ENCODE measurements at regions not wholly inside any gene's neighbourhood (a gene's known extent, or its start where the extent isn't known, plus 50 kb on each side); places are given as distances from the start of the nearest gene placed in this dataset.
A peak's percentile ranks its signal among the peaks of the same experiment; 100 is the strongest.

GRCh38 chr12:59007620-59008019 lies 87.3 kb upstream of the LRIG3 start:
- Histone ChIP-seq H3K27ac (no peak overlapping the region), H3K27me3 (ENCODE audit: insufficient read depth, low read depth) (no peaks in the 10 kb centered on the region), H3K4me1 (replicated peaks; ENCODE audit: insufficient read depth) (no peaks in the 10 kb centered on the region), H3K79me2 (ENCODE audit: low read depth) (no peaks in the 10 kb centered on the region), H3K9me3 (ENCODE audit: insufficient read depth, low read depth) (no peaks in the 10 kb centered on the region), H2AFZ (peak overlapping the region; percentile 35; the same call in 1 of the 2 replicates), H3F3A (ENCODE audit: insufficient read depth, low read depth) (no peaks in the 10 kb centered on the region), H3K9me2 (ENCODE audit: insufficient read depth) (peaks cover 6% of the 10 kb centered on the region; the same call in 1 of the 2 replicates), H4K20me1 (ENCODE audit: insufficient read depth) (no peaks in the 10 kb centered on the region), H3K36me3 (ENCODE audit: low read depth) (no peaks in the 10 kb centered on the region), H3K4me3 (no peak overlapping the region), H3K4me2 (no peak overlapping the region)
- BruUV-seq (replicated peaks), result no TSS peak
- TF ChIP-seq CTCF (conservative IDR thresholded peaks at IDR 0.05), result no peak
- TF ChIP-seq EZH2 (IDR thresholded peaks at IDR 0.05; ENCODE audit: low read depth), result no peak
- ChIA-PET CTCF (no interaction called here), POLR2A (ENCODE audit: unreplicated experiment) (no interaction called here)
- DNase-seq, result no peak
- intact Hi-C loops (cut with micrococcal nuclease; ENCODE audit: unreplicated experiment), result no loop called here

DNA sequence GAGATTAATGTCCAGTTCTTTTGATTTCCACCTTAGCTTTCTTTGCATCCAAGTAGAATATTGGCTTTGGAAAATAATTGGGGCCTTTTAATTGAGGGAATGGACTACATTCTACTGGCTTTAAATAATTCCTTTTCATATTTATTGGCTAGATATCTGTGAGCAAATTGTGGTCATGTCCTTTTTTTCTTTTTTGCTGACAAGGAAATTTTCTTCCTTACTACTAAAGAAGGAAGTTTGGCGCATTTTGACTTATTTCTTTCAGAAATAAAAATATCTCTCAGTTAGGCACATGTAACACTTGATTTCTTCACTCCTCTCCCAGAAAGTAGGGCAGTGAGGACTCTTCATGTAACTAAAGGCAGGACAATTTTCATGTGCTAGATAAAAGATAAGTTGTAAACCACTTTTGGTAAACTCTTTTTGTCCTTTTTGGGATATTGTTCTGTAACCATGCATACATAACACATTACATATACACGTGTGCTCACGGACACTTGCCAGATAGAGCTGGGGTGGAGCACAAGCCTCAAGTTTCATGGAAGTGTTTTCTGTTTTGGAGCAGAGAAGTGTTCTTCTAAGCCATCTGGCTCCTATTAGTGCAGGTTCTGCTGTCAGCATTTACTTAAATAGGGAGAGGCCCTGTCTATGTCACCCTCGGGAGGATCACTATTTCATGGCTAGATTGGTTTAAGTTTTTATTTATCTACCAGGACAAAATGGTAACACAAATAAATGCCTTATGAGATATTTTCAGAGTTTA lies 85.1 kb upstream of the LRIG3 start:
- H3F3A ChIP-seq (ENCODE audit: insufficient read depth, low read depth), result no peaks in the 10 kb centered on the region
- TF ChIP-seq EZH2 (IDR thresholded peaks at IDR 0.05; ENCODE audit: low read depth), result no peak
- no peak for TF ChIP-seq CTCF (conservative IDR thresholded peaks at IDR 0.05)
- no peaks in the 10 kb centered on the region for H3K27me3 ChIP-seq (ENCODE audit: insufficient read depth, low read depth)
- ChIA-PET POLR2A (ENCODE audit: unreplicated experiment) (no interaction called here), CTCF (no interaction called here)
- H3K9me3 ChIP-seq (ENCODE audit: insufficient read depth, low read depth), result no peaks in the 10 kb centered on the region
- peaks cover 6% of the 10 kb centered on the region; the same call in 1 of the 2 replicates for H3K9me2 ChIP-seq (ENCODE audit: insufficient read depth)
- H3K27ac ChIP-seq, result no peak overlapping the region
- intact Hi-C loops (cut with micrococcal nuclease; ENCODE audit: unreplicated experiment), result no loop called here
- no peak for DNase-seq
- no peaks in the 10 kb centered on the region for H3K79me2 ChIP-seq (ENCODE audit: low read depth)
- no peak overlapping the region for H3K4me3 ChIP-seq
- H3K4me1 ChIP-seq (replicated peaks; ENCODE audit: insufficient read depth), result no peaks in the 10 kb centered on the region
- BruUV-seq (replicated peaks), result no TSS peak
- no peaks in the 10 kb centered on the region for H3K36me3 ChIP-seq (ENCODE audit: low read depth)
- H3K4me2 ChIP-seq, result no peak overlapping the region
- H4K20me1 ChIP-seq (ENCODE audit: insufficient read depth), result no peaks in the 10 kb centered on the region
- no peak overlapping the region for H2AFZ ChIP-seq

DNA sequence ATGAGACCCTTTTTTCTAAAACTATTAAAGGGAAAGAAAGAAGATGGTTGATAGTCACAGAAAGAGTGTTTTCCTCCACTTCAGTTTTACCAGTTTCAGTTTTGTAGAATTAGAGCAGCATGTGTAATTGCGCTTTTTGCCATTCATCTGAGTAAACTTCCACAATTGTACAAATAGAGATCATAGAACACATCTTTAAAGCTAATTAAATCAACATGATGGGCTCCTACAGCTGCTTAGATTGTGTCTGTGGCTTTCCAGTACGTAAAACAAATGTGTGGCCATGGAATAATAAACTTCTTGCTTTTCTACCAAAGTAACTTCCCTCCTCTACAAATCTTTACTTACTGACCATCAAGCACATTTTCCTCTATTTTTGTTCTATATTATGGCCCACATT lies 84.2 kb upstream of the LRIG3 start:
- Histone ChIP-seq H3K79me2 (ENCODE audit: low read depth) (no peaks in the 10 kb centered on the region), H3K9me2 (ENCODE audit: insufficient read depth) (peaks cover 2% of the 10 kb centered on the region; the same call in 1 of the 2 replicates), H3K9me3 (ENCODE audit: insufficient read depth, low read depth) (no peaks in the 10 kb centered on the region), H4K20me1 (ENCODE audit: insufficient read depth) (no peaks in the 10 kb centered on the region), H2AFZ (no peak overlapping the region), H3K36me3 (ENCODE audit: low read depth) (no peaks in the 10 kb centered on the region), H3F3A (ENCODE audit: insufficient read depth, low read depth) (no peaks in the 10 kb centered on the region), H3K27ac (no peak overlapping the region), H3K4me3 (no peak overlapping the region), H3K4me1 (replicated peaks; ENCODE audit: insufficient read depth) (no peaks in the 10 kb centered on the region), H3K27me3 (ENCODE audit: insufficient read depth, low read depth) (no peaks in the 10 kb centered on the region), H3K4me2 (no peak overlapping the region)
- TF ChIP-seq EZH2 (IDR thresholded peaks at IDR 0.05; ENCODE audit: low read depth), result no peak
- TF ChIP-seq CTCF (conservative IDR thresholded peaks at IDR 0.05), result no peak
- intact Hi-C loops (cut with micrococcal nuclease; ENCODE audit: unreplicated experiment), result no loop called here
- DNase-seq, result no peak
- POLR2A ChIA-PET (ENCODE audit: unreplicated experiment), result no interaction called here
- CTCF ChIA-PET, result no interaction called here
- BruUV-seq (replicated peaks), result no TSS peak
